ENCODE measurements at regions not wholly inside any gene's neighbourhood (a gene's known extent, or its start where the extent isn't known, plus 50 kb on each side); places are given as distances from the start of the nearest gene placed in this dataset.

DNA sequence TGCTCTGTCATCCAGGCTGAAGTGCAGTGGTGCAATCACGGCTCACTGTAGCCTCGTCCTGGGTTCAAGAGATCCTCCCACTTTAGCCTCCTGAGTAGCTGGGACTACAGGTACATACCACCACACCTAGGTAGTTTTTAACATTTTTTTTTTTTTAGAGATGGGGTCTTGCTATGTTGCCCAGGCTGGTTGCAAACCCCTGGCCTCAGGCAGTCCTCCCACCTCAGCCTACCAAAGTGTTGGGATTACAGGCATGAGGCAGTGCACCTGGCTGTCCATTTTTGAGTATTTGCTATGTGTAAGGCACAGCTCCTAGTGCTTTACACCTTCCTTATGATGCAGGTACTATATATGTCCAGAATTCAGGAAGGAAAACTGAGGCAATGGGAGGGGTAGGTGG is 138.8 kb upstream of the ZNF536 start:
- Mint-ChIP-seq H3K27me3 (peaks cover 56% of the 10 kb centered on the region), H3K4me3 (no peak overlapping the region), H3K36me3 (ENCODE audit: low read depth) (no peaks in the 10 kb centered on the region), H3K4me1 (peaks cover 2% of the 10 kb centered on the region), H3K27ac (no peak overlapping the region), H3K9me3 (no peaks in the 10 kb centered on the region)
- DNase-seq (no peak), ATAC-seq (no peak)

DNA sequence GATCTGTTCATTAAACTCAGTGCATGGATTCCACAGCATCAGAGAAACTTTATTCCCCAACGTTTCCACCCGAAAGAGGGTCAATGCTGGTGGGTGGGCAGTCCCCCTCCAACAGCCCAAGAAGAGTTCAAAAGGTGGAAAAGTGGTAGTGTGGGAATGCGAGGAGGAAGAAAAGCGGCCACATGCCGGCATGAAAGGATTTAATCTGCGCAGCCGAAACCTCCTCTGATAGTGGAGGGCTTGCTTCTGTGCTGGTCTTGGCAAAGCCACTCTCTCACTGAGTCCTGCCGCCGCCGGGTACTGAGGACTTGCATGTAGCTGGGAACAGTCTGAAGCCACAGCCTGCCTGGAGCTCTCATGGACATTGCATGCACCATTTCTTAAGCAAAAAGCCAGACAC is 136.2 kb upstream of the ZNF536 start:
- H3K4me1 Mint-ChIP-seq = no peaks in the 10 kb centered on the region
- ATAC-seq (no peak), DNase-seq (no peak)
- H3K36me3 Mint-ChIP-seq (ENCODE audit: low read depth) = no peaks in the 10 kb centered on the region
- no peak overlapping the region for H3K4me3 Mint-ChIP-seq
- no peak overlapping the region for H3K27ac Mint-ChIP-seq
- no peaks in the 10 kb centered on the region for H3K9me3 Mint-ChIP-seq
- H3K27me3 Mint-ChIP-seq = peaks cover 42% of the 10 kb centered on the region

- H3K4me1 Mint-ChIP-seq = no peaks in the 10 kb centered on the region
- H3K9me3 Mint-ChIP-seq = no peaks in the 10 kb centered on the region
- H3K27ac Mint-ChIP-seq = no peak overlapping the region
- peaks cover 36% of the 10 kb centered on the region for H3K27me3 Mint-ChIP-seq
- H3K4me3 Mint-ChIP-seq = no peak overlapping the region
- DNase-seq = no peak
- no peaks in the 10 kb centered on the region for H3K36me3 Mint-ChIP-seq (ENCODE audit: low read depth)
- ATAC-seq = no peak
Measured at GRCh38 chr19:30236587-30236986, 135.6 kb upstream of the ZNF536 start.

DNA sequence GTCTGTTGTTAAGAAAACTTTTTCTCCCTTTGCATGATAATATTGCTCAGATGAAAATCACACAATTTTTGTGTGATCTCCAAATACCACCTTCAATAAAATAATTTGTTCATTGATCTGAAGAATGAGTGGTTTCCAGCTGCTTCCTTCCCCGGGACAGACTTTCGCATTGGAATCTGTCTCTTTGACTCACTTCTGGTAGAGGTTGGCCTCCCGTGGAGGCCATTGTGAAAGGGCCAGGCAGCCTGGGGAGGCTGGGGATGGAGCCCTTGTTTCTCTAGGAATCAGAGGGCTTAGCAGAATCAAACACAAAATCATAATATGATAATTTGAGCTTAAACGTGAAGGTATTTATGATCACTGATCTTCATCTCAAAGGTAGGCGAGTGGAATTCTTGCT is 135.0 kb upstream of the ZNF536 start:
- no peak for DNase-seq
- Mint-ChIP-seq H3K4me1 (no peaks in the 10 kb centered on the region), H3K27me3 (peaks cover 34% of the 10 kb centered on the region), H3K36me3 (ENCODE audit: low read depth) (no peaks in the 10 kb centered on the region), H3K27ac (no peak overlapping the region), H3K4me3 (no peak overlapping the region), H3K9me3 (no peaks in the 10 kb centered on the region)
- ATAC-seq = no peak

GRCh38 chr19:30240904-30241695 is 131.1 kb upstream of the ZNF536 start:
- Mint-ChIP-seq H3K27me3 (peaks cover 17% of the 10 kb centered on the region), H3K9me3 (no peaks in the 10 kb centered on the region), H3K4me1 (no peaks in the 10 kb centered on the region), H3K36me3 (ENCODE audit: low read depth) (no peaks in the 10 kb centered on the region), H3K4me3 (no peak overlapping the region), H3K27ac (no peak overlapping the region)
- ATAC-seq = no peak
- no peak for DNase-seq

DNA sequence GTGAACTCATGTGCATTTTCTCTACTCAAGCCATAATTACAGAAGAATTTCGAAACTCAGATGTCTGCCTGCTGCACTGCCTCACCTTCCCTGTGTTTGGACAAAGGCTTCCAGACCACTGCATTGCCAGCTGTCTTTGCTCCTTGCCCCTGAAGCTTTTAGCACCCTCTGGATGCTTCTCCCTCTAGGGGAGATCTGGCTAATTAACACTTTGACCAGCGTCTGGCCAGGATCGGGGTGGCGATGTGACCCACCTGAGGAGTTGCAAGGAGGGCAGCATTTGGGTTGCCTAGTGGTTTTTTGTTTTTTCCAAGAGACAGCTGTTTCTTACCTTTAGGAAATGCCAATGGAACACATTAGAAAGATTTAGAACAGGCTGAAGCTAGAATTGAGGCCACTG is 127.7 kb upstream of the ZNF536 start:
- no peak overlapping the region for H3K4me3 Mint-ChIP-seq
- DNase-seq = no peak
- no peak overlapping the region for H3K27ac Mint-ChIP-seq
- H3K9me3 Mint-ChIP-seq = no peaks in the 10 kb centered on the region
- H3K36me3 Mint-ChIP-seq (ENCODE audit: low read depth) = no peaks in the 10 kb centered on the region
- no peak for ATAC-seq
- H3K4me1 Mint-ChIP-seq = no peaks in the 10 kb centered on the region
- H3K27me3 Mint-ChIP-seq = peaks cover 2% of the 10 kb centered on the region

DNA sequence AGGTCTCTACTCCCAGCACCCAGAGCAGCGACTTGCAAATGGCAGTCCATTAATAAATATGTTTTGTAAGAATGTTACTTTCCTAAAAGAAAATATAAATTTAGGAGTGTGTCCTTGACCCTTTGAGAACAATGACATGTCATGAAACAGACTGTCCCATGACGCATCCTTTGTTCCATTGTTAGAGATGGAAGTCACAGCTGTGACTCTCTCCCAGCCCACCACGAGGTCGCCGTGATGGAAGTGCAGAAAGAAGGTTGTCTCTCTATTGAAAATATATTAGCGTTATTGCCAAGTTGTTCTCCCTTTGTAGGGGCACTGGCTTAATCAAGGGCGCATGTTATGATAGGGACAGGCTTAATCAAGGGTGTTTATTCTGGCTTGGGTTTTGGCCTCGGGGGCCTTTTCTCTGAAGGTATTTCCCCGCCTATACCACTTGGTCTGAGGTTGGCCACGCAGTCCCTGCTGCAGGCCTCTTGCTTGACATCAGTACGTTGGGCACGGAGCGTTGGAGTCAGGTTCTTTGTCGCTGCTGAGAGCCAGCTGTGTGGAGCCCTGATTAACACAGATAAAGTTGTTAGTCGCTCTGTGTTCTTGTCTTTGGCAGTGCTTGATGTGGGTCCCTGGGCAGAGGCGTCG is 126.7 kb upstream of the ZNF536 start:
- no peak overlapping the region for H3K4me3 Mint-ChIP-seq
- H3K27ac Mint-ChIP-seq = no peak overlapping the region
- no peaks in the 10 kb centered on the region for H3K9me3 Mint-ChIP-seq
- no peaks in the 10 kb centered on the region for H3K4me1 Mint-ChIP-seq
- no peak for DNase-seq
- H3K27me3 Mint-ChIP-seq = peaks cover 2% of the 10 kb centered on the region
- H3K36me3 Mint-ChIP-seq (ENCODE audit: low read depth) = no peaks in the 10 kb centered on the region
- no peak for ATAC-seq

GRCh38 chr19:30249911-30250310 is 122.3 kb upstream of the ZNF536 start:
- ATAC-seq = no peak
- Mint-ChIP-seq H3K27ac (no peak overlapping the region), H3K27me3 (peaks cover 20% of the 10 kb centered on the region), H3K36me3 (ENCODE audit: low read depth) (no peaks in the 10 kb centered on the region), H3K4me3 (no peak overlapping the region), H3K4me1 (no peaks in the 10 kb centered on the region), H3K9me3 (no peaks in the 10 kb centered on the region)
- no peak for DNase-seq

- Mint-ChIP-seq H3K27ac (no peak overlapping the region), H3K9me3 (no peaks in the 10 kb centered on the region), H3K4me1 (no peaks in the 10 kb centered on the region), H3K36me3 (ENCODE audit: low read depth) (no peaks in the 10 kb centered on the region), H3K27me3 (peaks cover 35% of the 10 kb centered on the region), H3K4me3 (no peak overlapping the region)
- ATAC-seq (no peak), DNase-seq (no peak)
Measured at GRCh38 chr19:30252214-30252613, 120.0 kb upstream of the ZNF536 start.

- H3K4me3 Mint-ChIP-seq = no peak overlapping the region
- H3K9me3 Mint-ChIP-seq = no peaks in the 10 kb centered on the region
- no peak for ATAC-seq
- H3K27ac Mint-ChIP-seq = no peak overlapping the region
- H3K4me1 Mint-ChIP-seq = no peaks in the 10 kb centered on the region
- H3K27me3 Mint-ChIP-seq = peaks cover 37% of the 10 kb centered on the region
- no peak for DNase-seq
- no peaks in the 10 kb centered on the region for H3K36me3 Mint-ChIP-seq (ENCODE audit: low read depth)
Measured at GRCh38 chr19:30253581-30253996, 118.6 kb upstream of the ZNF536 start.

GRCh38 chr19:30254158-30254557 is 118.0 kb upstream of the ZNF536 start:
- H3K4me3 Mint-ChIP-seq = no peak overlapping the region
- DNase-seq = no peak
- no peaks in the 10 kb centered on the region for H3K4me1 Mint-ChIP-seq
- peaks cover 38% of the 10 kb centered on the region for H3K27me3 Mint-ChIP-seq
- H3K36me3 Mint-ChIP-seq (ENCODE audit: low read depth) = no peaks in the 10 kb centered on the region
- H3K27ac Mint-ChIP-seq = no peak overlapping the region
- H3K9me3 Mint-ChIP-seq = no peaks in the 10 kb centered on the region
- ATAC-seq = no peak

GRCh38 chr19:30254789-30255188 is 117.4 kb upstream of the ZNF536 start:
- no peak overlapping the region for H3K4me3 Mint-ChIP-seq
- no peaks in the 10 kb centered on the region for H3K36me3 Mint-ChIP-seq (ENCODE audit: low read depth)
- H3K27me3 Mint-ChIP-seq = peaks cover 39% of the 10 kb centered on the region
- no peaks in the 10 kb centered on the region for H3K9me3 Mint-ChIP-seq
- no peak overlapping the region for H3K27ac Mint-ChIP-seq
- DNase-seq (no peak), ATAC-seq (no peak)
- no peaks in the 10 kb centered on the region for H3K4me1 Mint-ChIP-seq

DNA sequence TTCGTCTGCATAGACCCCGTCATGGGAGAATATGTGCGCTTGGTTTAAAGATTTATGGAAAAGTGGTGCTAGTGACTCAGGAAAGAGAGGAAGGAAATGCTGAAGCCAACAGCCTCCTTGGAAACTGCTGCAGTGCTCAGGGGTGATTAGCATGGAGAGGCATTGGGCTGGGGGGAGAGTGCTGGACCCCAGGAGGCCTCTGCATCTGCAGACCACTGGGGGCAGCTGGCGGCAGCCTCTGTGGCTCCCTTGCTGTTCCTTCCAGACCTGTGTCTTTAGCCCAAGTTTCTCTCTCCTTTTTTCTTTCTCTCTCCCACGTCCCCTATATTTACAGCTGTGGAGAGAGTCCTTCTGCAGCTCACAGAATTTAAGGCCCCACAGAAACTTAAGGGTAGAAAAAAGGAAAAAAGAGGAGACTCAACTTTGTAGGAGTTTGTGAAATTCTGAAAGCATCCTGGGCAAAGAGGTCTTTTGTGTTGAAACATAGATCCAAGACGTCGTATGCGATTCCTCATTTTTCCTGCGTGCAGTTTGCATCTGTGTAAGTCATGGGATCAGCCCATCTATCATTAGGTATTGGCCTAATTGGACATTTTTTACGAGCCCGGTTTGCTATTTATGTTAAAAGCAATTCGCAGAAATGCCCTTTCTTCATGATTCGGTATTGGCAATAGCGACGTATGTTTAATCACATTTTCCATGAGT is 116.2 kb upstream of the ZNF536 start:
- ATAC-seq = no peak
- Mint-ChIP-seq H3K36me3 (ENCODE audit: low read depth) (no peaks in the 10 kb centered on the region), H3K27me3 (peaks cover 39% of the 10 kb centered on the region), H3K9me3 (no peaks in the 10 kb centered on the region), H3K27ac (no peak overlapping the region), H3K4me1 (no peaks in the 10 kb centered on the region), H3K4me3 (no peak overlapping the region)
- no peak for DNase-seq

DNA sequence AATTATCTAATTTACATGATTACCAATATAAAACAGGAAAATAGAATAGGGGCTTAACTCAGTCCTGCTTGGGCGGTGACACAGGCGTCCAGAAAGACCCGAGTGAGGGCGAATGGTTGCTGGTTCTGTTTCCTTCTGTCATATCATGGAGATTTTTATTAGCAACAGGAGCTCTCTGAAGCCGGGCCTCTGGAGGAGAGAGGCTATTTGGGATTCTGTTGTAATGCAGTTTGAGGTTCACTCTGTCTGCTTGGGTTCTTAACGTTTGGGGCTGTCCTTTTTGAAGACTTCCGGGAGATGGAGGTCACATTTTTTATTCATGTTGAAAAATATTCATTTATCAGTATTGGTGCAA is 115.7 kb upstream of the ZNF536 start:
- ATAC-seq (no peak), DNase-seq (no peak)
- Mint-ChIP-seq H3K4me3 (no peak overlapping the region), H3K27me3 (peaks cover 38% of the 10 kb centered on the region), H3K4me1 (no peaks in the 10 kb centered on the region), H3K27ac (no peak overlapping the region), H3K36me3 (ENCODE audit: low read depth) (no peaks in the 10 kb centered on the region), H3K9me3 (no peaks in the 10 kb centered on the region)

DNA sequence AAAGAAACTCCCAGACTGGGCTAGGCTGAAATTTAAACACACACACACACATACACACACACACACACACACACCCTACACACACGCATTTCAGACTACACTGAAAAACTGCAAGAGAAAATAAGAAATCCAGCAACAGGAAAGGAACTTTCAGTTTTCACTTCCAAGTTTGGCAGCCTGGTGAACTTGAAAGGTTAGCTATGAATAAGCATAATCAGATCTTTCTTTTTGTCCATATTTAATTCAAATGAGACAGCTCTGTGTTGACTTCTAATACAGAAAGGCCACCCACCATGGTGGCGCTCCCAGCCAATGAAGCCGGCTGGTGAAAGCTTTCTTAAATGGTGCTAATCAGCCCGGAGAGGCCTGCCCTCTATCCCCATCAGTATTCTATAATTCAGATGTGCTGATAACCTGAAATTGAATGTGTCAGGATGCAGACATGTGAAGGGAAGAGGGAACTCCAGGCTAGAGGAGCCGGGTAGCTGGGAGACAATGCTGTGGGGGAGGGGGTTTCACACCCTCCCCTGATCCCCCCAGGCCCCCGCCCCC is 108.3 kb upstream of the ZNF536 start:
- Mint-ChIP-seq H3K9me3 (peaks cover 4% of the 10 kb centered on the region), H3K27ac (no peak overlapping the region), H3K4me1 (no peaks in the 10 kb centered on the region), H3K36me3 (ENCODE audit: low read depth) (no peaks in the 10 kb centered on the region), H3K27me3 (peaks cover 17% of the 10 kb centered on the region), H3K4me3 (no peak overlapping the region)
- DNase-seq (no peak), ATAC-seq (no peak)
